ENCODE measurements at regions not wholly inside any gene's neighbourhood (a gene's known extent, or its start where the extent isn't known, plus 50 kb on each side); places are given as distances from the start of the nearest gene placed in this dataset.
"Not testable (repeated sequence)": the region's sequence is repeated elsewhere in the genome, so short reads cannot be mapped to it uniquely, and the experiment has no call there.

- Histone ChIP-seq H3K9me2 (replicated peaks; ENCODE audit: low read depth, low read length) (no peaks in the 10 kb centered on the region), H3F3A (ENCODE audit: low read depth) (no peaks in the 10 kb centered on the region), H3K27me3 (ENCODE audit: insufficient read depth, low read length, poor library complexity, severe bottlenecking) (no peaks in the 10 kb centered on the region), H4K20me1 (ENCODE audit: insufficient read depth, low read length, poor library complexity, severe bottlenecking) (no peaks in the 10 kb centered on the region), H2AFZ (ENCODE audit: low read length) (no peak overlapping the region), H3K4me1 (ENCODE audit: insufficient read depth, low read length, poor library complexity, severe bottlenecking) (no peaks in the 10 kb centered on the region), H3K4me2 (ENCODE audit: low read depth, low read length, poor library complexity, severe bottlenecking) (no peak overlapping the region), H3K79me2 (ENCODE audit: insufficient read depth, low read length) (no peaks in the 10 kb centered on the region), H3K9ac (ENCODE audit: low read depth, low read length, poor library complexity, severe bottlenecking) (no peak overlapping the region), H3K4me3 (ENCODE audit: low read length, poor library complexity, severe bottlenecking) (no peak overlapping the region), H3K36me3 (ENCODE audit: insufficient read depth, low read length) (no peaks in the 10 kb centered on the region), H3K9me3 (ENCODE audit: insufficient read depth, low read depth, low read length) (no peaks in the 10 kb centered on the region)
- TF ChIP-seq CTCF (conservative IDR thresholded peaks at IDR 0.05; ENCODE audit: low read length) = no peak
- TF ChIP-seq EZH2phosphoT487 (IDR thresholded peaks at IDR 0.05; ENCODE audit: borderline replicate concordance) = no peak
These were observed 72.8 kb upstream of the PCAT7 start for GRCh38 chr9:94482110-94482509.

- Histone ChIP-seq H3K36me3 (ENCODE audit: insufficient read depth, low read length) (no peaks in the 10 kb centered on the region), H3K9me3 (ENCODE audit: insufficient read depth, low read depth, low read length) (no peaks in the 10 kb centered on the region), H3K9me2 (replicated peaks; ENCODE audit: low read depth, low read length) (no peaks in the 10 kb centered on the region), H3K4me3 (ENCODE audit: low read length, poor library complexity, severe bottlenecking) (no peak overlapping the region), H3K9ac (ENCODE audit: low read depth, low read length, poor library complexity, severe bottlenecking) (no peak overlapping the region), H2AFZ (ENCODE audit: low read length) (no peak overlapping the region), H3K4me2 (ENCODE audit: low read depth, low read length, poor library complexity, severe bottlenecking) (no peak overlapping the region), H3F3A (ENCODE audit: low read depth) (no peaks in the 10 kb centered on the region), H4K20me1 (ENCODE audit: insufficient read depth, low read length, poor library complexity, severe bottlenecking) (no peaks in the 10 kb centered on the region), H3K4me1 (ENCODE audit: insufficient read depth, low read length, poor library complexity, severe bottlenecking) (no peaks in the 10 kb centered on the region), H3K27me3 (ENCODE audit: insufficient read depth, low read length, poor library complexity, severe bottlenecking) (no peaks in the 10 kb centered on the region), H3K79me2 (ENCODE audit: insufficient read depth, low read length) (no peaks in the 10 kb centered on the region)
- TF ChIP-seq CTCF (conservative IDR thresholded peaks at IDR 0.05; ENCODE audit: low read length) (no peak), EZH2phosphoT487 (IDR thresholded peaks at IDR 0.05; ENCODE audit: borderline replicate concordance) (no peak)
These were observed 64.4 kb upstream of the PCAT7 start for GRCh38 chr9:94490465-94490864.

GRCh38 chr9:94492125-94492524, 62.8 kb upstream of the PCAT7 start:
- not testable (repeated sequence) for H3K4me1 ChIP-seq (ENCODE audit: insufficient read depth, low read length, poor library complexity, severe bottlenecking); H3K36me3 ChIP-seq (ENCODE audit: insufficient read depth, low read length); H3K9me2 ChIP-seq (replicated peaks; ENCODE audit: low read depth, low read length); H2AFZ ChIP-seq (ENCODE audit: low read length); H3K79me2 ChIP-seq (ENCODE audit: insufficient read depth, low read length); H3K4me3 ChIP-seq (ENCODE audit: low read length, poor library complexity, severe bottlenecking); H4K20me1 ChIP-seq (ENCODE audit: insufficient read depth, low read length, poor library complexity, severe bottlenecking); H3F3A ChIP-seq (ENCODE audit: low read depth); H3K4me2 ChIP-seq (ENCODE audit: low read depth, low read length, poor library complexity, severe bottlenecking); H3K27me3 ChIP-seq (ENCODE audit: insufficient read depth, low read length, poor library complexity, severe bottlenecking); H3K9ac ChIP-seq (ENCODE audit: low read depth, low read length, poor library complexity, severe bottlenecking); H3K9me3 ChIP-seq (ENCODE audit: insufficient read depth, low read depth, low read length)

GRCh38 chr9:94498801-94499453, 56.0 kb upstream of the PCAT7 start:
- no peak for TF ChIP-seq EZH2phosphoT487 (IDR thresholded peaks at IDR 0.05; ENCODE audit: borderline replicate concordance)

More at GRCh38 chr9:94498801-94499453, 56.0 kb upstream of the PCAT7 start:
- Histone ChIP-seq H3K9me3 (ENCODE audit: insufficient read depth, low read depth, low read length) (no peaks in the 10 kb centered on the region), H3F3A (ENCODE audit: low read depth) (no peaks in the 10 kb centered on the region), H4K20me1 (ENCODE audit: insufficient read depth, low read length, poor library complexity, severe bottlenecking) (no peaks in the 10 kb centered on the region), H3K4me1 (ENCODE audit: insufficient read depth, low read length, poor library complexity, severe bottlenecking) (no peaks in the 10 kb centered on the region), H3K36me3 (ENCODE audit: insufficient read depth, low read length) (no peaks in the 10 kb centered on the region), H3K79me2 (ENCODE audit: insufficient read depth, low read length) (no peaks in the 10 kb centered on the region), H3K9me2 (replicated peaks; ENCODE audit: low read depth, low read length) (no peaks in the 10 kb centered on the region), H3K9ac (ENCODE audit: low read depth, low read length, poor library complexity, severe bottlenecking) (no peak overlapping the region), H2AFZ (ENCODE audit: low read length) (no peak overlapping the region), H3K4me3 (ENCODE audit: low read length, poor library complexity, severe bottlenecking) (no peak overlapping the region), H3K4me2 (ENCODE audit: low read depth, low read length, poor library complexity, severe bottlenecking) (no peak overlapping the region), H3K27me3 (ENCODE audit: insufficient read depth, low read length, poor library complexity, severe bottlenecking) (no peaks in the 10 kb centered on the region)
